ENCODE measurements at regions not wholly inside any gene's neighbourhood (a gene's known extent, or its start where the extent isn't known, plus 50 kb on each side); places are given as distances from the start of the nearest gene placed in this dataset.
"Not testable (repeated sequence)": the region's sequence is repeated elsewhere in the genome, so short reads cannot be mapped to it uniquely, and the experiment has no call there.

DNA sequence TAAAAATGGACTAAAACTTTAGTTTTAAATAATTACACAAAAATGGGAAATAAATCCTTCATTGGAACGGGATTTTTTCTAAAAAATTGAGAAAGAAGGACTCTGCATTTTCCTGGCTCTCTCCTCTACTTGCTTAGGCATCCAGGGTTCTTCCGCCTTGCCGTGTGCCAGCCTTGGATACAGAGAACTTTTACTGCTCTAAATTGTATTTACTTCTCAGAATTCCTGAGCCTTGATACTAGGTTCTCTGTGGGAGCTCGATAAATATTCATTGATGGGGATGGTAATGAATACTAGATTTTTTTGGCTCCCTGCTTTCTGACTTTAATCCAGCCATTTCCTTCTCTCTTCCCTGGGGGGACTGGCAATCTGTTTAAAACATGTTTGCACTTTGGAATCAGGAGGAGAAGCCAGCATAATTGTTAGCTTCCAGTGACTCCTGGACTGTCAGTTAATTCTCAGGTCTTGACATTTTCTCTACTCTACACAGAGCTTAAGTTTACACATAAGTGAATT lies 746.1 kb upstream of the LRRTM1 start:
- H3K4me3 ChIP-seq (ENCODE audit: low read depth, low read length) = no peak overlapping the region
- no peak for DNase-seq (ENCODE audit: low read depth)

DNA sequence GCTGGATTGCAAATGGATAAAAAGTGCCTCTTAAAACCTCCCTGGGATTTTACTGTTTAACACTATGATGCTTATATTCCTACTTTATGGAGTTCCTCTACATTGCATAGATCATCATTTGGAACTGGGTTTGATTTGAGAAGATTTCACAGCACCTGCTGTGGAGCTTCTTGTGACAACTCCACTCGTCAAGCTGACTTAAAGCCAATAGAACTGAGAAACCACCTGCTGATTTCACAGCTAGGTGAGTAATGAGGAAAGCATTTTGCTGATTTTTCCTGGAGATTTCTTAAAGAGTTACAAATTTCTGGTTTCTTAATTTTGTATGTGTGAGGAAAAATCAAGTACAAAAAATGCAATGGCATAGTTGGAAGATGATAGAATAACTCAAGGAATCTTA lies 739.1 kb upstream of the LRRTM1 start:
- no peak for DNase-seq (ENCODE audit: low read depth)
- no peak overlapping the region for H3K4me3 ChIP-seq (ENCODE audit: low read depth, low read length)

GRCh38 chr2:81007104-81007503 lies 702.6 kb upstream of the LRRTM1 start:
- no peak for DNase-seq (ENCODE audit: low read depth)
- H3K4me3 ChIP-seq (ENCODE audit: low read depth, low read length) = no peak overlapping the region

DNA sequence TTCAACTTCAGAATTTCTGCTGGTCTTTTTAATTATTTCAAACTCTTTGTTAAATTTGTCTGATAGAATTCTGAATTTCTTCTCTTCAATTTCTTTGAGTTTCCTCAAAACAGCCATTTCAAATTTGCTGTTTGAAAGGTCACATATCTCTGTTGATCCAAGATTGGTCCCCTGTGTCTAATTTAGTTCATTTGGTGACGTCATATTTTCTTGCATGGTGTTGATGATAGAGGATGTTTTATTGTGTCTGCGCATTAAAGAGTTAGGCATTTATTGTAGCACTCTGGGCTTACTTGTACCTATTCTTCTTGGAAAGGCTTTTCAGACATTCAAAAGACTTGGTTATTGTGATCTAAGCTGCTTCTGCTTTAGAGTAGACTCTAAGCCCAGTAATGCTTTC lies 698.4 kb upstream of the LRRTM1 start:
- no peak for DNase-seq (ENCODE audit: low read depth)
- H3K4me3 ChIP-seq (ENCODE audit: low read depth, low read length) = no peak overlapping the region

- H3K4me3 ChIP-seq (ENCODE audit: low read depth, low read length) = no peak overlapping the region
- DNase-seq (ENCODE audit: low read depth) = no peak
Measured at GRCh38 chr2:80987466-80987865, 682.9 kb upstream of the LRRTM1 start.

GRCh38 chr2:80969900-80970299 lies 665.3 kb upstream of the LRRTM1 start:
- H3K4me3 ChIP-seq (ENCODE audit: low read depth, low read length) = no peak overlapping the region
- DNase-seq (ENCODE audit: low read depth) = no peak

DNA sequence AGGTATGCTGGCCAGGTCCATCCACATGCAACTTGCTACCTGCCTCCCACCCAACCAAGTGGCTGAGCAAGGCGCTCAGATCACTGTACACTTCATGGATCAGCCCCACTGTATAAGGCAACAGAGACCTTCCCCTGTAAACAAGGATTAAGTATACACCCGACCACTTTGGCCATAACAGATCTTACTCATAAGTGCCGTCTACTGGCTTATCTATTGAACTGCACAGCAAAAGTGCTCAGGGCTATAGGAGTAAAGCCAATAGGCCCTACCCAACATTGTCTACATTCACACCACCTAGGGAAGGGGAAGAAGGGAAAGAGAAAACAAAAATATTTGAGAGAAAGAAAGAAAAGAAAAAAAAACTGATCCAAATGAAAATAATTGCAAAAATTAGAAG lies 663.9 kb upstream of the LRRTM1 start:
- no peak for DNase-seq (ENCODE audit: low read depth)
- H3K4me3 ChIP-seq (ENCODE audit: low read depth, low read length) = no peak overlapping the region

- no peak for DNase-seq (ENCODE audit: low read depth)
- H3K4me3 ChIP-seq (ENCODE audit: low read depth, low read length) = no peak overlapping the region
Measured at GRCh38 chr2:80947601-80948130, 643.1 kb upstream of the LRRTM1 start.

GRCh38 chr2:80943487-80943886 lies 638.9 kb upstream of the LRRTM1 start:
- no peak overlapping the region for H3K4me3 ChIP-seq (ENCODE audit: low read depth, low read length)
- no peak for DNase-seq (ENCODE audit: low read depth)

DNA sequence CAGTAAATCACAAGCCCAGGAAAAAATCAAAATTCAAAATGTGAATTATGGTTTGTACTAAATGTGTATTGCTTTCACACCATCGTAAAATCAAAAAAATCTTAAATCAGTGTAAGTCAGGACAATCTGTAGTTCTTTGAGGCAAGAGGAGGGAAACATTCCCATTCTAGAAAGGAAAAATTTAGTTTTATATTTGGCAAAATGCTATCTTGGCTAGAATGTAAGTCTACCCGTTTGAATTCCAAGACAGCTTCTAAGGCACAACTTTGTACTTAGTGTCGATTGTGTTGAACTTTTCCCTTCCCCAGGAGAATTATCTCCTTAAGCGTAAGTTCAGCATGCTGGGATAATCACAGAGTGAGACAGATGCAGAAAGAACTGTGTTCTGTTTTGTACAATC lies 638.2 kb upstream of the LRRTM1 start:
- H3K4me3 ChIP-seq (ENCODE audit: low read depth, low read length) = no peak overlapping the region
- DNase-seq (ENCODE audit: low read depth) = no peak

GRCh38 chr2:80938463-80938862 lies 633.9 kb upstream of the LRRTM1 start:
- no peak overlapping the region for H3K4me3 ChIP-seq (ENCODE audit: low read depth, low read length)
- no peak for DNase-seq (ENCODE audit: low read depth)

GRCh38 chr2:80931820-80932219 lies 627.3 kb upstream of the LRRTM1 start:
- H3K4me3 ChIP-seq (ENCODE audit: low read depth, low read length); DNase-seq (ENCODE audit: low read depth): not testable (repeated sequence)

DNA sequence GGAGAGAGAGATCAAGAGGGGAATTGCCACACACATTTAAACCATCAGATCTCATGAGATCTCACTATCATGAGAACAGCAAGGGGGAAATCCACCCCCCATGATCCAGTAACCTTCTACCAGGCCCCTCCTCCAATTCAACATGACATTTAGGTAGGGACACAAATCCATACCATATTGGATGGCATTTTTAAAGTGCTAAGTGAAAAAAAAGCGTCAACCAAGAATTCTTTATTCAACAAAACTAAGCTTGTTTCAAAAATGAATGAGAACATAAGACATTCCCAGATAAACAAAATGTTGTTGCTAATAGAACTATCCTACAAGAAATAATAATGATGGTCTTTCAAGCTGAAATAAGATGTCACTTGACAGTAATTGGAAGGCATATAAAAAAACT lies 626.2 kb upstream of the LRRTM1 start:
- H3K4me3 ChIP-seq (ENCODE audit: low read depth, low read length) = no peak overlapping the region
- DNase-seq (ENCODE audit: low read depth) = no peak

DNA sequence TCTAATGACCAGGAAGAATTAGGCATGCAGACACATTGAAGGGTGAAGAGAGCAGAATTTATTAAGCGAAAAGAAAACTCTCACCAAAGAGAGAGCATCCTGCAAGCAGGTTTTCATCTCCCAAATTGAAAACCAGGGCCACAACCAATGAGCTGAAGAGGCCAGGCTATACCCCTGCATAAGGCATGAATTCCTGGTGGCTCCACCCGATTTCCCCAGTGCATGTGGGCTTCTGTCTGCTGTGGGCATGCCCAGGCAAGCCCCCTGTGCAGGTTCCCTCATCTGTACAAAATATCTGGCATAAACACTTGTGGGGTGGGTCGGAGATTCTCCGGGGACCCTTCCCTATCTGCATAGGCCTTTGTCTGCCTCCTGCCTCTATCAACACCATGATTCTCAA lies 621.6 kb upstream of the LRRTM1 start:
- DNase-seq (ENCODE audit: low read depth) = no peak
- H3K4me3 ChIP-seq (ENCODE audit: low read depth, low read length) = no peak overlapping the region

- DNase-seq (ENCODE audit: low read depth) = no peak
- H3K4me3 ChIP-seq (ENCODE audit: low read depth, low read length) = no peak overlapping the region
Measured at GRCh38 chr2:80896576-80896975, 592.0 kb upstream of the LRRTM1 start.

GRCh38 chr2:80894486-80894885 lies 589.9 kb upstream of the LRRTM1 start:
- no peak overlapping the region for H3K4me3 ChIP-seq (ENCODE audit: low read depth, low read length)
- DNase-seq (ENCODE audit: low read depth) = no peak

DNA sequence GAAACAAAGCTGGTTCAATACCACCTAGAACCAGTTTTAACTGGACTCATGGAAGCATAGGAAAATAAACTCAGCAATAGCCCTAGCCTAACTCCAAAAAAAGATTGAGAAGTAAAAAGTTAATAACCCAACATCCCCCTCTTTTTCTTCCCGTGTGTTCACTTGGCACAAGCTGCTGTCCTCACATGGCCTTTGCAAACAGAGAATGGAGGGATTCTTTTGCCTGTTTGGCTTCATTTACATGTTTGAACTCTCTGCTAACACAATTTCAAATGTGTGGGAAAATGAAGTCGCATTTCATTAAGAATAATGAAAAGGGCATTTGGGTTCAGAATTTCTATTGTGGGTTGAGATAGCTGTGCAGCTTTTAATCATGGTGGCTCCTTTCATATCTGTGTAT lies 589.2 kb upstream of the LRRTM1 start:
- H3K4me3 ChIP-seq (ENCODE audit: low read depth, low read length) = no peak overlapping the region
- no peak for DNase-seq (ENCODE audit: low read depth)

DNA sequence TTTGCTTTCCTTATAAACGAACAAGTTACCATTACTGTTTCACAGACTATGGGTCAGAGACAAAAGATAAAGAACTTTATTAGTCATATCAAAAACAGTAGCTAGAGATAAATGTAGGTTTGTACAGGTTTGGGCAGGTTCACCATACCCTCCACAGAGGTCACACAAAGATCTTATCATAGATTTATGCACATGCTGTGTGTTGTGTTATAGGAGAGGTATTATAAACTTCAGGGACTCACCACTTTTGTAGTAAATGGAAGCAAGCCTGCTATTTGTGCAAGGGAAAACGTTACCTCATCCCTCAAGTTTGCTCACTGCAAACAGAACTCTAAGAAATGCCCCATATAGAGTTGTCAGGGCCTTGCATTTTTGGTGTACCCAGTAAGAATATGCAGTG lies 584.5 kb upstream of the LRRTM1 start:
- H3K4me3 ChIP-seq (ENCODE audit: low read depth, low read length) = no peak overlapping the region
- no peak for DNase-seq (ENCODE audit: low read depth)

DNA sequence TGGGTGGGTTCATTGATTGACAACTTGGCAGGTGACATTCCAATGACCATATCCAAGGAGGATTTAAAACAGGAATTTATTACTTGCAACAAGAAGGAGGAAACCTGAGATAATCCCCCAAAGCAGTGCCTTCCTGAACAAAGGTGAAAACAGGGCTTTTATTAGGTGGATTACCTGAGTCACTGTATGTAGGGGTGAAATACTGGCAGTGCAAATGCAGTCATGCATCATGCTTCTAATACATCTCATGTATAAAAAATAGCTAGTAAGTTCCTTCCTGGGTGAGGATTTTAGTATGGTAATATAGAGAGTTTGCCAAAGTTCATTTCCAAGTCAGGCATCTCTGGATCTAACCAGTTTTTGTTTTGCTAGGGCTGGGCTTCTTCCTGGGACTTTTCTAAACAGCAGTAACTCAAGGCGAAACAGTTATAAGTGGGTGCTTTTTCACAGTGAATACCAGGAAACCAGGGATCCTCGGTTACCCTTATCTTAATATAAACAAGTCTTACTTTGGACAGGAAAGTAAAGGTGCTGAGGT lies 583.4 kb upstream of the LRRTM1 start:
- no peak overlapping the region for H3K4me3 ChIP-seq (ENCODE audit: low read depth, low read length)
- DNase-seq (ENCODE audit: low read depth) = no peak

DNA sequence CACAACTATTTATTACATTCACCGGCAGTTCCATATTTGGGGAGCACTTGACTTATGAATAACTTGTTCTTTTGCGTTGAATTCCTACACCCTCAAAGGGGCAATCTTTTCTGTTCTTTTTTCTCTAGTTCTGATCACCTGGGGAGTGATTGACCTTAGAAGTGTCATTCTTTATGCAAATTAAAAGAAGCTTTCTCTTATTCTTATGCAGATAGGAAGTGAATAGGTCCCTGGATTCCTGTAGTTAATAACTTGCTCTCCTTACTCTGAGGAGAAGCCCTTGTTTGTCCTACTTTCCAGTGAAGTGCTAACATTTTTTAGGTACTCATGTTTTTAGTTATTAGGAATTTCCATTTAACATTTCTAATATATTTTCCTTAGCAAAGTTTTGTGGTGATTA lies 569.8 kb upstream of the LRRTM1 start:
- no peak for DNase-seq (ENCODE audit: low read depth)
- H3K4me3 ChIP-seq (ENCODE audit: low read depth, low read length) = no peak overlapping the region

GRCh38 chr2:80869858-80870438 lies 565.4 kb upstream of the LRRTM1 start:
- H3K4me3 ChIP-seq (ENCODE audit: low read depth, low read length) = no peak overlapping the region
- DNase-seq (ENCODE audit: low read depth) = no peak

All from skeletal muscle cell (primary cell).